ENCODE measurements at regions not wholly inside any gene's neighbourhood (a gene's known extent, or its start where the extent isn't known, plus 50 kb on each side); places are given as distances from the start of the nearest gene placed in this dataset.

DNA sequence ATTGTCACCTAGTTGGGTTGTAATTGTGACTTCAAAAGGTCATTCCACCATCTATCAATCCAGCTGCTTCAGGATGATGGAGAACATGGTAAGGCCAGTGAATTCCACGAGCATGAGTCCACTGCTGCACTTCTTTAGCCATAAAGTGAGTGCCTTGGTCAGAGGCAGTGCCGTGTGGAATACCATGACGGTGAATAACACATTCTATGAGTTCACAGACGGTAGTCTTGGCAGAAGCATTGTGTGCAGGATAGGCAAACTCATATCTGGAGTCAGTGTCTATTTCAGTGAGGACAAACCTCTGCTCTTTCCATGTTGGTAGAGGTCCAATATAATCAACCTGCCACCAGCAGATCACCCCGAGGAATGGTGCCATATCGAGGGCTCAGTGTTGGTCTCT lies 650.9 kb downstream of the KCNJ2 start:
- TF ChIP-seq, protein P1, sequence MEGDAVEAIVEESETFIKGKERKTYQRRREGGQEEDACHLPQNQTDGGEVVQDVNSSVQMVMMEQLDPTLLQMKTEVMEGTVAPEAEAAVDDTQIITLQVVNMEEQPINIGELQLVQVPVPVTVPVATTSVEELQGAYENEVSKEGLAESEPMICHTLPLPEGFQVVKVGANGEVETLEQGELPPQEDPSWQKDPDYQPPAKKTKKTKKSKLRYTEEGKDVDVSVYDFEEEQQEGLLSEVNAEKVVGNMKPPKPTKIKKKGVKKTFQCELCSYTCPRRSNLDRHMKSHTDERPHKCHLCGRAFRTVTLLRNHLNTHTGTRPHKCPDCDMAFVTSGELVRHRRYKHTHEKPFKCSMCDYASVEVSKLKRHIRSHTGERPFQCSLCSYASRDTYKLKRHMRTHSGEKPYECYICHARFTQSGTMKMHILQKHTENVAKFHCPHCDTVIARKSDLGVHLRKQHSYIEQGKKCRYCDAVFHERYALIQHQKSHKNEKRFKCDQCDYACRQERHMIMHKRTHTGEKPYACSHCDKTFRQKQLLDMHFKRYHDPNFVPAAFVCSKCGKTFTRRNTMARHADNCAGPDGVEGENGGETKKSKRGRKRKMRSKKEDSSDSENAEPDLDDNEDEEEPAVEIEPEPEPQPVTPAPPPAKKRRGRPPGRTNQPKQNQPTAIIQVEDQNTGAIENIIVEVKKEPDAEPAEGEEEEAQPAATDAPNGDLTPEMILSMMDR (IDR thresholded peaks at IDR 0.05), result no peak
- TF ChIP-seq POLR2A (IDR thresholded peaks at IDR 0.05), result no peak

All from uterus (tissue), 2 donors.